IMR-90 (cell line): ENCODE measurements at regions not wholly inside any gene's neighbourhood (a gene's known extent, or its start where the extent isn't known, plus 50 kb on each side); places are given as distances from the start of the nearest gene placed in this dataset.

Experiments
- ATAC-seq: fragments of 200-7000 bp; cut with Tn5 transposase; 2 replicates; pipeline ENCODE4 v1.9.1; 2020; ENCODE audit warnings: low read depth, mild to moderate bottlenecking, moderate library complexity
- BruUV-seq: library from RNA; stranded (reverse); fragments of 400-500 nt; replicated peaks from 2 replicates; lab custom pipeline; 2021; lab: Mats Ljungman, UMichigan
- CTCF ChIA-PET: fragments of 300-600 bp; formaldehyde crosslinking; extraction: SDS; loops from one replicate; lab custom pipeline; 2021; ENCODE audit warnings: antibody characterized with exemption; lab: Yijun Ruan, JAX
- POLR2A ChIA-PET: fragments of 300-600 bp; sonication (Branson Sonifier 250); formaldehyde crosslinking; loops from one replicate; lab custom pipeline; 2022; ENCODE audit warnings: antibody characterized with exemption; ENCODE audit not compliant: unreplicated experiment; lab: Charles Lee
- DNase-seq: peaks from one replicate; pipeline ENCODE4 v3.0.0; 2013
- H2AFZ ChIP-seq: replicated peaks from 2 replicates; pipeline ENCODE3; 2013; ENCODE audit warnings: low read length, mild to moderate bottlenecking; ENCODE audit not compliant: poor library complexity
- H2AK5ac ChIP-seq: 2 replicates; pipeline ENCODE4 v1.6.1; 2013; ENCODE audit warnings: low read depth, low read length, inconsistent platforms
- H2AK9ac ChIP-seq: replicated peaks from 2 replicates; pipeline ENCODE3; 2013; ENCODE audit warnings: mild to moderate bottlenecking, low read depth, low read length, moderate library complexity; ENCODE audit not compliant: poor library complexity
- H2BK120ac ChIP-seq: 2 replicates; pipeline ENCODE4 v1.6.1; 2013; ENCODE audit warnings: low read depth, low read length, inconsistent platforms
- H2BK15ac ChIP-seq: 3 replicates; pipeline ENCODE4 v1.6.1; 2013; ENCODE audit warnings: low read depth, low read length, inconsistent platforms
- H2BK20ac ChIP-seq: 2 replicates; pipeline ENCODE4 v1.6.1; 2013; ENCODE audit warnings: low read depth, mild to moderate bottlenecking, inconsistent platforms, low read length, moderate library complexity
- H2BK5ac ChIP-seq: 2 replicates; pipeline ENCODE4 v1.6.1; 2013; ENCODE audit warnings: mild to moderate bottlenecking, low read depth, low read length, inconsistent platforms; ENCODE audit not compliant: poor library complexity, severe bottlenecking
- H3K14ac ChIP-seq: replicated peaks from 2 replicates; pipeline ENCODE4 v1.6.1; 2013; ENCODE audit warnings: low read depth, low read length, inconsistent platforms
- H3K18ac ChIP-seq: 2 replicates; pipeline ENCODE4 v1.6.1; 2013; ENCODE audit warnings: low read depth, low read length, control low read depth
- H3K23ac ChIP-seq: 2 replicates; pipeline ENCODE4 v1.6.1; 2013; ENCODE audit warnings: low read depth, low read length, inconsistent platforms
- H3K27ac ChIP-seq: 2 replicates; pipeline ENCODE4 v1.5.1; 2013; ENCODE audit warnings: mild to moderate bottlenecking, control low read depth, low read length; ENCODE audit not compliant: insufficient read depth
- H3K27me3 ChIP-seq: 2 replicates; pipeline ENCODE4 v1.6.1; 2013; ENCODE audit warnings: low read length; ENCODE audit not compliant: control insufficient read depth, insufficient read depth
- H3K36me3 ChIP-seq: 2 replicates; pipeline ENCODE4 v1.6.1; 2013; ENCODE audit warnings: low read length, mixed read lengths; ENCODE audit not compliant: control insufficient read depth, insufficient read depth
- H3K4ac ChIP-seq: 2 replicates; pipeline ENCODE4 v1.6.1; 2013; ENCODE audit warnings: low read depth, low read length, inconsistent platforms
- H3K4me1 ChIP-seq: 2 replicates; pipeline ENCODE4 v1.6.1; 2013; ENCODE audit warnings: low read length, mixed read lengths; ENCODE audit not compliant: control insufficient read depth, insufficient read depth
- H3K4me2 ChIP-seq: 2 replicates; pipeline ENCODE4 v1.6.1; 2013; ENCODE audit warnings: low read depth, mild to moderate bottlenecking, control low read depth, low read length, moderate library complexity
- H3K4me3 ChIP-seq: 2 replicates; pipeline ENCODE4 v1.5.1; 2013; ENCODE audit warnings: low read depth, mild to moderate bottlenecking, control low read depth, low read length, moderate library complexity; ENCODE audit not compliant: insufficient read depth
- H3K56ac ChIP-seq: 2 replicates; pipeline ENCODE4 v1.6.1; 2013; ENCODE audit warnings: low read length, inconsistent platforms; ENCODE audit not compliant: insufficient read depth; ENCODE audit errors: extremely low read depth
- H3K79me1 ChIP-seq, 2 experiments: 2 replicates each; pipeline ENCODE4 v1.6.1; 2013; ENCODE audit warnings: low read length in 2 of 2, inconsistent platforms in 1 of 2, low read depth in 1 of 2
- H3K9ac ChIP-seq: 2 replicates; pipeline ENCODE4 v1.6.1; 2013; ENCODE audit warnings: low read depth, low read length, control low read depth
- H3K9me1 ChIP-seq: 2 replicates; pipeline ENCODE4 v1.6.1; 2013; ENCODE audit warnings: low read length, inconsistent platforms; ENCODE audit not compliant: insufficient read depth
- H3K9me3 ChIP-seq: 2 replicates; pipeline ENCODE4 v1.6.1; 2013; ENCODE audit warnings: low read length; ENCODE audit not compliant: control insufficient read depth, insufficient read depth
- H4K20me1 ChIP-seq: 2 replicates; pipeline ENCODE4 v1.6.1; 2013; ENCODE audit warnings: low read length, inconsistent platforms; ENCODE audit not compliant: insufficient read depth
- H4K5ac ChIP-seq: 2 replicates; pipeline ENCODE4 v1.6.1; 2013; ENCODE audit warnings: mild to moderate bottlenecking, low read depth, low read length, control low read depth
- H4K8ac ChIP-seq, 2 experiments: 2 replicates each; pipeline ENCODE4 v1.6.1; 2013; ENCODE audit warnings: low read depth in 2 of 2, low read length in 2 of 2, control low read depth in 1 of 2, inconsistent platforms in 1 of 2
- H4K91ac ChIP-seq: 2 replicates; pipeline ENCODE4 v1.6.1; 2013; ENCODE audit warnings: low read depth, low read length, inconsistent platforms; ENCODE audit not compliant: insufficient read depth
- BHLHE40 ChIP-seq: fragments of 150-350 bp; IDR thresholded peaks from 2 replicates; pipeline ENCODE4 v1.6.1; 2016; ENCODE audit warnings: mild to moderate bottlenecking, low read depth, low read length
- CHD1 ChIP-seq: IDR thresholded peaks from 2 replicates; pipeline ENCODE4 v1.6.1; 2012; ENCODE audit warnings: low read depth, low read length, improper control_type of control experiment
- ELK1 ChIP-seq: fragments of 150-350 bp; IDR thresholded peaks from 2 replicates; pipeline ENCODE4 v1.6.1; 2016; ENCODE audit warnings: low read depth, mild to moderate bottlenecking, low read length, moderate library complexity, borderline replicate concordance
- FOS ChIP-seq: fragments of 150-350 bp; IDR thresholded peaks from 2 replicates; pipeline ENCODE4 v1.6.1; 2016; ENCODE audit warnings: low read depth, low read length
- MAZ ChIP-seq: IDR thresholded peaks from 2 replicates; pipeline ENCODE4 v1.6.1; 2012; ENCODE audit warnings: low read depth, mild to moderate bottlenecking, low read length, improper control_type of control experiment, moderate library complexity, borderline replicate concordance
- NFE2L2 ChIP-seq: fragments of 150-350 bp; IDR thresholded peaks from 2 replicates; pipeline ENCODE4 v1.6.1; 2016; ENCODE audit warnings: low read depth, mild to moderate bottlenecking, low read length
- POLR2A ChIP-seq: IDR thresholded peaks from 2 replicates; pipeline ENCODE4 v1.6.1; 2012; ENCODE audit warnings: mild to moderate bottlenecking, low read depth, low read length
- RAD21 ChIP-seq: IDR thresholded peaks from 2 replicates; pipeline ENCODE4 v1.6.1; 2012; ENCODE audit warnings: low read length, improper control_type of control experiment
- RCOR1 ChIP-seq: IDR thresholded peaks from 2 replicates; pipeline ENCODE4 v1.6.1; 2012; ENCODE audit warnings: mild to moderate bottlenecking, low read length, improper control_type of control experiment; ENCODE audit not compliant: insufficient replicate concordance
- SMC3 ChIP-seq: fragments of 150-350 bp; IDR thresholded peaks from 2 replicates; pipeline ENCODE4 v1.6.1; 2016; ENCODE audit warnings: low read depth, mild to moderate bottlenecking, antibody characterized with exemption, low read length, moderate library complexity
- USF2 ChIP-seq: fragments of 150-350 bp; IDR thresholded peaks from 2 replicates; pipeline ENCODE4 v1.6.1; 2017; ENCODE audit warnings: mild to moderate bottlenecking, antibody characterized with exemption, low read length, low read depth
- WGBS, 2 experiments: methylation state at CpG; one replicate each; pipeline versions ENCODE4 v1.1.5 to v1.1.7; 2013; ENCODE audit warnings: missing lambda C conversion rate in 2 of 2; ENCODE audit not compliant: insufficient read length in 1 of 2; ENCODE audit errors: extremely low coverage in 2 of 2; 5-methylcytosine and 5-hydroxymethylcytosine counted together
- dilution Hi-C: fragments of 300-500 bp; cut with HindIII; formaldehyde crosslinking; loops from one replicate; pipeline ENCODE4 v1.14.3; 2018; ENCODE audit warnings: low sequenced_read_pairs; ENCODE audit not compliant: unreplicated experiment
- in situ Hi-C: fragments of 300-500 bp; cut with MboI; formaldehyde crosslinking; loops from 3 replicates; pipeline ENCODE4 v1.14.3; 2019; ENCODE audit warnings: low sequenced_read_pairs, inconsistent platforms, mixed read lengths
- intact Hi-C: fragments of 100-400 bp; cut with micrococcal nuclease; formaldehyde crosslinking; loops from 2 replicates; pipeline ENCODE4 v1.10.0; 2022
- TF ChIP-seq, protein P1 (sequence below): conservative IDR thresholded peaks from 2 replicates; pipeline ENCODE4 v1.5.1; 2012; ENCODE audit warnings: mild to moderate bottlenecking, low read depth, low read length, improper control_type of control experiment

DNA sequence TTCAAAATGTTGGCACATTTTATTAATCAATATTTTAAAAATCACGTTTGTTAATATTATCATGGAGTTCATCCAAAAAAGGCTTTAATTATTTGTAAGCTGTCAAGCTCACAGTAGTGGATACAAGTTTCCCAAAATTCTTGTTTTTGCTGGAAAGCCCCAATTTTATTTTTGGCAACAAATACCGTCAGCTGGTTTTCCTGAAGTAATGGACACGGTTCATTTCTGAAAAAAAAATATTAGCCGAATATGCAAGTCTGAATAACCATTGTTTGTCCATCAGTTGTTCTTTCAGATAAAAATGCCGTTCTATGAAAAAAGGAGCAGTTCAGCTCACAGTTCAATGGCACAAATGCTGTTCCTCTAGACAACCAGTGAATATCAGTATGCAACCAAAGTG, 101.5 kb upstream of the RAI14 start:
- no peak overlapping the region for H3K18ac ChIP-seq
- H4K20me1 ChIP-seq = no peaks in the 10 kb centered on the region
- no peak overlapping the region for H4K5ac ChIP-seq
- BruUV-seq = no TSS peak
- H3K79me1 ChIP-seq = no peaks in the 10 kb centered on the region
- no peak overlapping the region for H3K56ac ChIP-seq
- no peak for DNase-seq
- dilution Hi-C loops (no loop called here), in situ Hi-C loops (no loop called here), intact Hi-C loops (no loop called here)
- peaks cover 7% of the 10 kb centered on the region for H3K9me1 ChIP-seq
- POLR2A ChIA-PET = no interaction called here
- WGBS, 2 experiments = 100% methylated on average over 1 of the region's 5 CpGs; no CpG with 5 or more reads in 1 of the 2 experiments
- H2AK9ac ChIP-seq = no peak overlapping the region
- no peaks in the 10 kb centered on the region for H3K36me3 ChIP-seq
- no peak overlapping the region for H4K8ac ChIP-seq
- H2AFZ ChIP-seq = no peak overlapping the region
- no peak overlapping the region for H2BK20ac ChIP-seq
- no peak overlapping the region for H2BK15ac ChIP-seq
- H3K9me3 ChIP-seq = no peaks in the 10 kb centered on the region
- H2BK120ac ChIP-seq = no peak overlapping the region
- no peak overlapping the region for H2AK5ac ChIP-seq
- no peak for ATAC-seq
- no peak overlapping the region for H3K23ac ChIP-seq
- H2BK5ac ChIP-seq = no peak overlapping the region
- H3K14ac ChIP-seq = no peak overlapping the region
- CTCF ChIA-PET = no interaction called here
- no peak overlapping the region for H3K4ac ChIP-seq
- H3K27me3 ChIP-seq = no peaks in the 10 kb centered on the region
- TF ChIP-seq FOS = no peak
- no peak for TF ChIP-seq ELK1
- TF ChIP-seq SMC3 = no peak
- no peak for TF ChIP-seq POLR2A
- TF ChIP-seq CHD1 = no peak
- no peak for TF ChIP-seq RAD21
- TF ChIP-seq, protein P1, sequence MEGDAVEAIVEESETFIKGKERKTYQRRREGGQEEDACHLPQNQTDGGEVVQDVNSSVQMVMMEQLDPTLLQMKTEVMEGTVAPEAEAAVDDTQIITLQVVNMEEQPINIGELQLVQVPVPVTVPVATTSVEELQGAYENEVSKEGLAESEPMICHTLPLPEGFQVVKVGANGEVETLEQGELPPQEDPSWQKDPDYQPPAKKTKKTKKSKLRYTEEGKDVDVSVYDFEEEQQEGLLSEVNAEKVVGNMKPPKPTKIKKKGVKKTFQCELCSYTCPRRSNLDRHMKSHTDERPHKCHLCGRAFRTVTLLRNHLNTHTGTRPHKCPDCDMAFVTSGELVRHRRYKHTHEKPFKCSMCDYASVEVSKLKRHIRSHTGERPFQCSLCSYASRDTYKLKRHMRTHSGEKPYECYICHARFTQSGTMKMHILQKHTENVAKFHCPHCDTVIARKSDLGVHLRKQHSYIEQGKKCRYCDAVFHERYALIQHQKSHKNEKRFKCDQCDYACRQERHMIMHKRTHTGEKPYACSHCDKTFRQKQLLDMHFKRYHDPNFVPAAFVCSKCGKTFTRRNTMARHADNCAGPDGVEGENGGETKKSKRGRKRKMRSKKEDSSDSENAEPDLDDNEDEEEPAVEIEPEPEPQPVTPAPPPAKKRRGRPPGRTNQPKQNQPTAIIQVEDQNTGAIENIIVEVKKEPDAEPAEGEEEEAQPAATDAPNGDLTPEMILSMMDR = no peak
- TF ChIP-seq BHLHE40 = no peak
- no peak for TF ChIP-seq USF2
- no peak for TF ChIP-seq RCOR1
- TF ChIP-seq MAZ = no peak
- no peak for TF ChIP-seq NFE2L2
- H3K4me3 ChIP-seq = no peak overlapping the region
- H3K4me1 ChIP-seq = no peaks in the 10 kb centered on the region
- no peak overlapping the region for H3K27ac ChIP-seq
- no peak overlapping the region for H4K91ac ChIP-seq
- no peak overlapping the region for H3K9ac ChIP-seq
- no peak overlapping the region for H3K4me2 ChIP-seq
